Ishikawa (cell line): ENCODE measurements at regions not wholly inside any gene's neighbourhood (a gene's known extent, or its start where the extent isn't known, plus 50 kb on each side); places are given as distances from the start of the nearest gene placed in this dataset.

Experiments
- CREB1 ChIP-seq: IDR thresholded peaks from 2 replicates; pipeline ENCODE4 v1.6.1; 2012; ENCODE audit warnings: low read depth
- FOXM1 ChIP-seq: IDR thresholded peaks from 2 replicates; pipeline ENCODE4 v1.6.1; 2012; ENCODE audit warnings: low read depth, borderline replicate concordance
- RAD21 ChIP-seq: IDR thresholded peaks from 2 replicates; pipeline ENCODE4 v1.6.1; 2012; ENCODE audit warnings: low read depth
- TAF1 ChIP-seq: IDR thresholded peaks from 2 replicates; pipeline ENCODE4 v1.6.1; 2012; ENCODE audit warnings: low read depth, mild to moderate bottlenecking
- TEAD4 ChIP-seq: IDR thresholded peaks from 2 replicates; pipeline ENCODE4 v1.6.1; 2012

- TF ChIP-seq RAD21 (no peak), TAF1 (no peak), FOXM1 (no peak), CREB1 (no peak), TEAD4 (no peak)
These were observed 62.2 kb upstream of the GRIK3 start for GRCh38 chr1:37096523-37096922.
